OCI-LY7 (cell line): ENCODE measurements at regions not wholly inside any gene's neighbourhood (a gene's known extent, or its start where the extent isn't known, plus 50 kb on each side); places are given as distances from the start of the nearest gene placed in this dataset.

Experiments
- BruUV-seq: library from RNA; stranded (reverse); fragments of 400-500 nt; replicated peaks from 2 replicates; lab custom pipeline; 2021; lab: Mats Ljungman, UMichigan
- CTCF ChIA-PET: fragments of 300-600 bp; sonication (Branson Sonifier 250); formaldehyde crosslinking; loops from one replicate; lab custom pipeline; 2022; ENCODE audit warnings: antibody characterized with exemption; ENCODE audit not compliant: unreplicated experiment; lab: Charles Lee
- POLR2A ChIA-PET: fragments of 300-600 bp; sonication (Branson Sonifier 250); formaldehyde crosslinking; loops from one replicate; lab custom pipeline; 2022; ENCODE audit warnings: antibody characterized with exemption; lab: Charles Lee
- DNase-seq: peaks from one replicate; pipeline ENCODE4 v3.0.0-alpha.2; 2015; ENCODE audit warnings: low spot score
- H2AFZ ChIP-seq: fragments of 200-600 bp; sonication (generic), shearing (Covaris generic); 2 replicates; pipeline ENCODE4 v1.6.1; 2014; ENCODE audit warnings: mild to moderate bottlenecking, antibody characterized with exemption, low read length, moderate library complexity
- H3K27ac ChIP-seq: fragments of 200-600 bp; sonication (generic); 2 replicates; pipeline ENCODE4 v1.5.1; 2014; ENCODE audit warnings: mixed run types, low read depth, mild to moderate bottlenecking, moderate library complexity, low read length, inconsistent platforms; ENCODE audit not compliant: poor library complexity, severe bottlenecking
- H3K36me3 ChIP-seq: fragments of 200-600 bp; sonication (generic); 2 replicates; pipeline ENCODE4 v1.6.1; 2014; ENCODE audit warnings: mild to moderate bottlenecking, antibody characterized with exemption, low read length, moderate library complexity, mixed read lengths; ENCODE audit not compliant: insufficient read depth
- H3K4me1 ChIP-seq: fragments of 200-600 bp; sonication (generic); 2 replicates; pipeline ENCODE4 v1.5.1; 2014; ENCODE audit warnings: mild to moderate bottlenecking, low read length; ENCODE audit not compliant: insufficient read depth, poor library complexity, severe bottlenecking
- H3K4me2 ChIP-seq: fragments of 200-600 bp; sonication (generic); 2 replicates; pipeline ENCODE4 v1.6.1; 2014; ENCODE audit warnings: mild to moderate bottlenecking, low read length
- H3K4me3 ChIP-seq: fragments of 200-600 bp; sonication (generic); 2 replicates; pipeline ENCODE4 v1.5.1; 2014; ENCODE audit warnings: mild to moderate bottlenecking, low read depth, low read length; ENCODE audit not compliant: poor library complexity, severe bottlenecking
- H3K79me2 ChIP-seq: fragments of 200-600 bp; sonication (generic); 2 replicates; pipeline ENCODE4 v1.6.1; 2016; ENCODE audit warnings: low read depth, mild to moderate bottlenecking, low read length, moderate library complexity, mixed read lengths; ENCODE audit not compliant: insufficient read depth
- H3K9me2 ChIP-seq: fragments of 200-600 bp; sonication (generic); 2 replicates; pipeline ENCODE4 v1.6.1; 2016; ENCODE audit warnings: mild to moderate bottlenecking, low read length, mixed read lengths; ENCODE audit not compliant: insufficient read depth
- H3K9me3 ChIP-seq: fragments of 200-600 bp; sonication (generic); 2 replicates; pipeline ENCODE4 v1.6.1; 2014; ENCODE audit warnings: mild to moderate bottlenecking, mixed run types, low read length, mixed read lengths
- H4K20me1 ChIP-seq: fragments of 200-600 bp; sonication (generic); 2 replicates; pipeline ENCODE4 v1.6.1; 2014; ENCODE audit warnings: mild to moderate bottlenecking, antibody characterized with exemption, low read length, moderate library complexity, mixed read lengths; ENCODE audit not compliant: insufficient read depth
- EZH2phosphoT487 ChIP-seq: fragments of 200-600 bp; sonication (generic); IDR thresholded peaks from 2 replicates; pipeline ENCODE4 v1.6.1; 2018; ENCODE audit warnings: low read depth, borderline replicate concordance, mild to moderate bottlenecking, mixed run types, antibody characterized with exemption, low read length, moderate library complexity, mixed read lengths
- intact Hi-C: fragments of 100-400 bp; cut with micrococcal nuclease; formaldehyde crosslinking; loops from one replicate; pipeline ENCODE4 v1.10.0; 2022; ENCODE audit not compliant: unreplicated experiment
- TF ChIP-seq, protein P1 (sequence below): fragments of 200-600 bp; sonication (generic); conservative IDR thresholded peaks from 2 replicates; pipeline ENCODE4 v1.5.1; 2014; ENCODE audit warnings: mild to moderate bottlenecking, antibody characterized with exemption, low read length, moderate library complexity, mixed read lengths

GRCh38 chr7:54091322-54091721, 450.9 kb upstream of the VSTM2A start:
- H3K4me3 ChIP-seq: no peak overlapping the region
- ChIA-PET POLR2A (no interaction called here), CTCF (no interaction called here)
- no peaks in the 10 kb centered on the region for H3K9me2 ChIP-seq
- no peak for DNase-seq
- no peaks in the 10 kb centered on the region for H3K36me3 ChIP-seq
- H3K4me1 ChIP-seq: no peaks in the 10 kb centered on the region
- H3K79me2 ChIP-seq: no peaks in the 10 kb centered on the region
- intact Hi-C loops: no loop called here
- H3K4me2 ChIP-seq: no peak overlapping the region
- H4K20me1 ChIP-seq: no peaks in the 10 kb centered on the region
- H3K9me3 ChIP-seq: no peaks in the 10 kb centered on the region
- no TSS peak for BruUV-seq
- H3K27ac ChIP-seq: no peak overlapping the region
- TF ChIP-seq, protein P1, sequence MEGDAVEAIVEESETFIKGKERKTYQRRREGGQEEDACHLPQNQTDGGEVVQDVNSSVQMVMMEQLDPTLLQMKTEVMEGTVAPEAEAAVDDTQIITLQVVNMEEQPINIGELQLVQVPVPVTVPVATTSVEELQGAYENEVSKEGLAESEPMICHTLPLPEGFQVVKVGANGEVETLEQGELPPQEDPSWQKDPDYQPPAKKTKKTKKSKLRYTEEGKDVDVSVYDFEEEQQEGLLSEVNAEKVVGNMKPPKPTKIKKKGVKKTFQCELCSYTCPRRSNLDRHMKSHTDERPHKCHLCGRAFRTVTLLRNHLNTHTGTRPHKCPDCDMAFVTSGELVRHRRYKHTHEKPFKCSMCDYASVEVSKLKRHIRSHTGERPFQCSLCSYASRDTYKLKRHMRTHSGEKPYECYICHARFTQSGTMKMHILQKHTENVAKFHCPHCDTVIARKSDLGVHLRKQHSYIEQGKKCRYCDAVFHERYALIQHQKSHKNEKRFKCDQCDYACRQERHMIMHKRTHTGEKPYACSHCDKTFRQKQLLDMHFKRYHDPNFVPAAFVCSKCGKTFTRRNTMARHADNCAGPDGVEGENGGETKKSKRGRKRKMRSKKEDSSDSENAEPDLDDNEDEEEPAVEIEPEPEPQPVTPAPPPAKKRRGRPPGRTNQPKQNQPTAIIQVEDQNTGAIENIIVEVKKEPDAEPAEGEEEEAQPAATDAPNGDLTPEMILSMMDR: no peak
- no peak for TF ChIP-seq EZH2phosphoT487
- H2AFZ ChIP-seq: no peak overlapping the region

- ChIA-PET CTCF (no interaction called here), POLR2A (no interaction called here)
- Histone ChIP-seq H3K27ac (no peak overlapping the region), H3K36me3 (no peaks in the 10 kb centered on the region), H3K9me3 (no peaks in the 10 kb centered on the region), H2AFZ (no peak overlapping the region), H3K4me3 (no peak overlapping the region), H3K9me2 (no peaks in the 10 kb centered on the region), H3K4me1 (no peaks in the 10 kb centered on the region), H3K79me2 (no peaks in the 10 kb centered on the region), H3K4me2 (no peak overlapping the region), H4K20me1 (no peaks in the 10 kb centered on the region)
- TF ChIP-seq EZH2phosphoT487: no peak
- TF ChIP-seq, protein P1: no peak
- DNase-seq: no peak
- no TSS peak for BruUV-seq
- intact Hi-C loops: no loop called here
These were observed 444.3 kb upstream of the VSTM2A start for GRCh38 chr7:54097886-54098285.

GRCh38 chr7:54109501-54109900, 432.7 kb upstream of the VSTM2A start:
- ChIA-PET CTCF (no interaction called here), POLR2A (interaction anchor here (0.8 kb wide), 1 partner anchor 11 kb away, joined by 3 read pairs; no protein-coding TSS in a partner anchor)
- no peak for DNase-seq
- Histone ChIP-seq H3K4me1 (no peaks in the 10 kb centered on the region), H3K4me2 (no peak overlapping the region), H3K4me3 (no peak overlapping the region), H3K27ac (no peak overlapping the region), H3K79me2 (no peaks in the 10 kb centered on the region), H3K9me3 (no peaks in the 10 kb centered on the region), H3K36me3 (no peaks in the 10 kb centered on the region), H4K20me1 (no peaks in the 10 kb centered on the region), H2AFZ (no peak overlapping the region), H3K9me2 (no peaks in the 10 kb centered on the region)
- intact Hi-C loops: no loop called here
- no TSS peak for BruUV-seq
- TF ChIP-seq EZH2phosphoT487: no peak
- TF ChIP-seq, protein P1: no peak
